HG02759 (cell line): ENCODE measurements at regions not wholly inside any gene's neighbourhood (a gene's known extent, or its start where the extent isn't known, plus 50 kb on each side); places are given as distances from the start of the nearest gene placed in this dataset.
"Not testable (repeated sequence)": the region's sequence is repeated elsewhere in the genome, so short reads cannot be mapped to it uniquely, and the experiment has no call there.

Source experiments
- ATAC-seq: cut with Tn5 transposase; IDR thresholded peaks from one replicate; pipeline ENCODE4 v1.9.1; 2021; ENCODE audit warnings: mild to moderate bottlenecking, moderate library complexity; ENCODE audit not compliant: unreplicated experiment

DNA sequence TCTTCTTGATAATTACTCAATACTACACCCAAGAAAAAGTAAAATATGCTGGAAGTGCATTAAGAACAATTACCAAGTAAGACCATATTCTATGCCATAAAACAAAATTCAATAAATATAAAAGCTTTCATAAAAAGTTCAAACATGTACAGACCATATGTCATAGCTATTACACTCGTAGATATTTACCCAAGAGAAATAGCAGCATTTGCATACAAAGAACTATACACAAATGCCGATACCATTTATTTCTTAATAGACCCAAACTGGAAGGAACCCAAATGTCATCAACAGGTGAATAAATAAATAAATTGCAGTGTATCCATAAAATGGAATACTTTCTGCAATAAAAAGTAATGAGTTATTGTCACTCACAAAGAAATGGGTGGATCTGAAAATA, 78.3 kb upstream of the SLC16A7 start:
- no peak for ATAC-seq

- no peak for ATAC-seq
These were observed 94.9 kb upstream of the SLC16A7 start for GRCh38 chr12:59500915-59501314.

DNA sequence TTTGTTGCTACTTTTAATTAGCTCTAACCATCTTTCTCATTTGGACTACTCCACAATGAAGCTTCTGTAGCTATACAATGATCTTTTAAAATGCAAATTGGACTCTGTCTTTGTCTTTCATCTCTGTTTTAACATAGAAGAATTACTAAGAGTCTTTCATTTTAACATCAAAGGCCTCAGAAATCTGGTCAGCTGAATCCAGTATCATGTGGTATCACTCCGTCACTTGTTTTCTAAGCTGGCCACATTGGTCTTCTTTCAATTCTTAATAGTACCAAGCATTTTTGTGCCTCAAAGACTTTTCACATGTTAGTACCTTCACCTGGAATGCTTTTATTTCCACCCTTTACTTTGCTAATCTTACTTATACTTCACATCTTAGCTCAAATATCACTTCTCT, 95.5 kb upstream of the SLC16A7 start:
- no peak for ATAC-seq

DNA sequence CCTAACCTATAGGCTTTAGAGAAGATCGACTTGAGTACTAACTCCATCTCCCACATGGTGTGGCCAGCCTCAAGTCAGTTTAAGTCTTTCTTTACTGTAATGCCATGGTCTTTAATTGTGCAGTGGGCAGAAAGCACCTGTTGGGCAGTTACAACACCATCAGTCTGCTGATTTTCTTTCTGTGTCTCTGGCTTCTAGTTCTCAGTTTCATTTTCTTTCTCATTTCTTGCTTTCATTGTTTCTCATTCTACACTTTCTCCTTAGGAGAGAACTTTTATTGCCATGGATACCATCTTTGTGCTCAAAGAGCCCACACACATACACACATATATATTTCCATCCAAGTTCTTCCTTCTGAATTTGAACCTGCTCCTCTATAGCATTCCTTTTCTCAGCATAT, 96.1 kb upstream of the SLC16A7 start:
- peak; percentile 89 for ATAC-seq

- ATAC-seq = no peak
These were observed 101.2 kb upstream of the SLC16A7 start for GRCh38 chr12:59494617-59495016.

- ATAC-seq = no peak
These were observed 104.0 kb upstream of the SLC16A7 start for GRCh38 chr12:59491877-59492276.

- ATAC-seq = no peak
These were observed 109.0 kb upstream of the SLC16A7 start for GRCh38 chr12:59486827-59487226.

DNA sequence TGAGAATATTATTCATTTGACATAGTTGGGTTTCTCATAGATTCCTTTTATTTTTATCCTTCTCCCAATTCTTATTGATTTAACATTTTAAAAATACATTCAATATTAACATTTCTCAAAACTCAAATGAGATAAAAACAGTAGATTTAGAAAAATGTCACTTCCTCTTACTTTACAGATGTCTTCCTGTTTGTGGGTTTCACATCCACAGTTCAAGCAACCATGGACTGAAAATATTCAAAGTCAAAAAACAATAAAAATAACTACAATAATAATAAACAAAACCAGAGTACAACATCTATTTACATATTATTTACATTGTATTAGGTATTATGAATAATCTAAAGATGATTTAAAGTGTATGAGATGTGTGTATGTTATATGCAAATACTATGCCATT, 111.3 kb upstream of the SLC16A7 start:
- no peak for ATAC-seq

- ATAC-seq = not testable (repeated sequence)
These were observed 121.6 kb upstream of the SLC16A7 start for GRCh38 chr12:59474236-59474635.

GRCh38 chr12:59472273-59472672, 123.6 kb upstream of the SLC16A7 start:
- ATAC-seq = peak; percentile 55

DNA sequence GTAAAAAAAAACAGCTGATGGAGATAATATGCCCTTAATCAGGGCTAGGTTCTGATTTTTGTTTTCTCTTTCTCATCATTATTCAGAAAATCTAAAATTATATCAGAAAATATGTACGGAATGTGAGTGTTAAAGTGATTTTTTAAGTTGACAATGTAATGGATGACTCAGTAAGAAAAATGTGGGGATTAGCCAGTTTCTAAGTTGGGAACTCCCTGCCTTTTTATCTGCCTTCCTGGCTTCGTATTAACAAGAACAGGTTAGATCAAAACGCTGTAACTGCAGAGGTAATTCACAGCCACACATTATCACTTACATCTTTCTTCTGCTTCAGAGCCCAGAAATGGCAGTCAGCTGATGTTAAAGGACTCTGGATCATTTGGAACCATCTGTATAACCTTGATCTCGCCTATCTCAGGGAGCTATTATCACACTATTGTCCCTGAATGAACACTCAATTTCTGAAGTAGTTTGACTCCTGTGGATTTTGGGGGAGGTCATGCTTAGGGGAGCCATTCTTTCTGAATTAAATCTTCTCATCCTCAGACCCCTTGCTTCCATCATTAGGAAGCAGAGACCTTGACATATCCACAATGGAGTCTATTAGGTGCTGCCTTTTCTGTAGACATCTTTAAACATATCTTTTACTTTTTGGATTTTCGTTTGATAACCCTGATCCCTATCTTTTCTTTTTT, 135.7 kb upstream of the SLC16A7 start:
- no peak for ATAC-seq

GRCh38 chr12:59453475-59453874, 142.4 kb upstream of the SLC16A7 start:
- ATAC-seq = no peak

GRCh38 chr12:59452746-59453145, 143.1 kb upstream of the SLC16A7 start:
- no peak for ATAC-seq

DNA sequence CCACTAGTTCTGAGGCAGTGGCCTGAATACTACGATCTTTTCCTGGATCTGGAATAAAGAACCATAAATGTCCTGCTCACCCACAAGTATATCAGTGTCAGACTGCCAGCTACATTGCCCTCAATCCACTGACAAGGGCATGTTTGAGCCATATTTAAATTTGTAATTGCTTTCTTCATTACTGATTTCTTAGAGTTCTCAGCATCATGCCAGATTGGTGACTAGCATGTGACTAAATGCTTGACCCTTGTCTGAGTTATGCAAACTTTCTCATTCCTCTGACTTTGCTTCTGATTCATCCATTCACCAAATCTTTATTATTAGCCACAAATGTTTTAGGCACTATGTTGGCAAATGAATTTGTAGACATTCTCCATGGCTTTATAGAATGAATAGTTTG, 143.6 kb upstream of the SLC16A7 start:
- no peak for ATAC-seq

GRCh38 chr12:59446116-59446515, 149.7 kb upstream of the SLC16A7 start:
- ATAC-seq = no peak

DNA sequence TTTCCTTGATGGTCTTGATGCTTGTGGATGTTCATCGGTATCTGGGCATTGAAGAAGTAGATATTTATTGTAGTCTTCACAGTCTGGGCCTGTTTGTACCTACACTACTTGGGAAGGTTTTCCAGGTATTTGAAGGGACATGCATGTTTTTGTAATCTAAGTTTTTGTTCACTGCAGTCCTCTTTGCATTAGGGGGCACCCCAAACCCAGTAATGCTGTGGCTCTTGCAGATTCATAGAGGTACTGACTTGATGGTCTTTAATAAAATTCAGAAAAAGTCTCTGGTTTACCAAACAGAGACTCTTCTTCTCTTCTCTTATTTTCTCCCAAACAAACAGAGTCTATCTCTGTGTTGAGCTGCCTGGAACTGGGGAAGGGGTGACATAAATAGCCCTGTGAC, 150.9 kb upstream of the SLC16A7 start:
- no peak for ATAC-seq

GRCh38 chr12:59432057-59432456, 163.8 kb upstream of the SLC16A7 start:
- no peak for ATAC-seq

- ATAC-seq = no peak
These were observed 164.6 kb upstream of the SLC16A7 start for GRCh38 chr12:59431266-59431665.

DNA sequence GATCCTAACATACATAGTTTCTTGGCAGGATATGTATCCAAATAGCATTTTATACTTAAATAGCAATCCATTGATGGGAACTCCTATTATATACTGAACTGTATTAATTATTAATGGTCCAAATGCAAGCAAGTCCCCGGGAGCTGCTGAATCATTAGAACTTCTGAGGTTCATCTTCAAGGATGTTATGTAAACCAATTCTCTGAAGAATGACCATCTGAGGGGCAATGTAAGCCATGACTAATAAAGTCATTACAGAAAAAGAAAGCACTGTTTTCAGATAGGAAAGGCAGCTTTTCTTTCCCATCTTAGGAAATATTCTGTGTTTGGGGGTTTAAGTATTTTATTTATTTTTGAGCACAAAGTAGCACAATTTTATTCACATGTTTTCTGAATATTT, 166.1 kb upstream of the SLC16A7 start:
- no peak for ATAC-seq

DNA sequence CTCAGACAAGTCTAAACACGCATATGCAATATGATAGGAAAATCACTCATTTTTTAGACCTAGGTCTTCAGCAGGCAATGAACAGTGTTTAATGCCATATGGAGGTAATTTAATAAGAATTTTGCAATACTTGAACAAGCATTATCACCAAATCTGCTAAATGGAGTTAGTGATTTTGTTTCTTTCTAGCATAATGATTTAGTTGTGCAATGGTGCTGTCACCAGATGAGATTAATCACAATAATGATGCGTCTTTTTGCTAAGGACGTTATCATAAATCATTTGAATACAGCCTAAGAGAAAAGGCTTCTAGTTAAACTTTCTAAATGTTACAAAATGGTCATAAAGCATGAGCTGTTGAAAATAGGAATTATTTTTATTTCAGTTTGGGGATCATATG, 170.0 kb upstream of the SLC16A7 start:
- no peak for ATAC-seq

- ATAC-seq = not testable (repeated sequence)
These were observed 171.2 kb upstream of the SLC16A7 start for GRCh38 chr12:59424666-59425065.

- ATAC-seq = no peak
These were observed 181.8 kb upstream of the SLC16A7 start for GRCh38 chr12:59414051-59414450.

DNA sequence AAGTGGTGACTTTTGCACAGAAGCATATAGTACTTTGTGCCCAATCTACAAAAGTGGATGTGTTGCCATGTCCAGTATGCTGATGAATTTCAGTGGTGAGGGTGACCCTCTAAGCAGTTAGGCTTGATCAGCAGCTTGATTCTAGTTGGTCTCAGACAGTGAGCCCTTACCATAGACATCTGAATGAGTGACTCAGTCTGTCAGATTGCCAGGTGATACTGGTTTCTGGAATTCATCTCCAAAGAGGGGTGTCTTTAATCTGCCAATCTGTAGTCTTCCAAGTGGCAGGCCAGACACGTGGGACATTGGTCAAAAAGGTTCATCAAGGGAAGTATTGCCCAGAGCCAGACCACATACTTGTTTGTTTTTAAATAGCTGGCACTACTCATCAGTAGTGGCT, 187.4 kb upstream of the SLC16A7 start:
- ATAC-seq = no peak
